ENCODE measurements at regions not wholly inside any gene's neighbourhood (a gene's known extent, or its start where the extent isn't known, plus 50 kb on each side); places are given as distances from the start of the nearest gene placed in this dataset.
A peak's percentile ranks its signal among the peaks of the same experiment; 100 is the strongest.

GRCh38 chr1:110786802-110787327 lies 86.1 kb upstream of the CD53 start:
- TF ChIP-seq, protein P1, sequence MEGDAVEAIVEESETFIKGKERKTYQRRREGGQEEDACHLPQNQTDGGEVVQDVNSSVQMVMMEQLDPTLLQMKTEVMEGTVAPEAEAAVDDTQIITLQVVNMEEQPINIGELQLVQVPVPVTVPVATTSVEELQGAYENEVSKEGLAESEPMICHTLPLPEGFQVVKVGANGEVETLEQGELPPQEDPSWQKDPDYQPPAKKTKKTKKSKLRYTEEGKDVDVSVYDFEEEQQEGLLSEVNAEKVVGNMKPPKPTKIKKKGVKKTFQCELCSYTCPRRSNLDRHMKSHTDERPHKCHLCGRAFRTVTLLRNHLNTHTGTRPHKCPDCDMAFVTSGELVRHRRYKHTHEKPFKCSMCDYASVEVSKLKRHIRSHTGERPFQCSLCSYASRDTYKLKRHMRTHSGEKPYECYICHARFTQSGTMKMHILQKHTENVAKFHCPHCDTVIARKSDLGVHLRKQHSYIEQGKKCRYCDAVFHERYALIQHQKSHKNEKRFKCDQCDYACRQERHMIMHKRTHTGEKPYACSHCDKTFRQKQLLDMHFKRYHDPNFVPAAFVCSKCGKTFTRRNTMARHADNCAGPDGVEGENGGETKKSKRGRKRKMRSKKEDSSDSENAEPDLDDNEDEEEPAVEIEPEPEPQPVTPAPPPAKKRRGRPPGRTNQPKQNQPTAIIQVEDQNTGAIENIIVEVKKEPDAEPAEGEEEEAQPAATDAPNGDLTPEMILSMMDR (IDR thresholded peaks at IDR 0.05; ENCODE audit: insufficient read depth, low read depth, low read length, missing control alignments): no peak
- no peak for DNase-seq (ENCODE audit: low read depth)
- no peak overlapping the region for H3K4me3 ChIP-seq (ENCODE audit: low read length)

DNA sequence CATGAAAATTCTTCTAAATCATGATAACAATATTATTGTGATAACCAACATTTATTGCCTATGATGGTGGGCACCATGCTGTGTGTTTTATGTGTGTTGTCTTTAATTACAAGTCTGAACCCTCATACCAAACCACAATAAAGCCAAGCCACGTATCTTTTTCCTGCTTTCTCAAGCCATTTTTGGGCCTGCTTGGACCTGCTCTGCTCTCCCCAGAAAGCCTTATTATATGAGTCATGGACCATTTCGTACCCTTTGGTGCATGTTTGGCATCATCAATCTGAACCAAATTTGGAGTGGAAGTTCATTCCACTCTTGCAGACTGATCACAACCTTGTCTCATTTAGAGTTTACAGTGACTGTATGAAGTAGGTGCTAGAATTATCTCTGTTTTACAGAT lies 87.3 kb upstream of the CD53 start:
- TF ChIP-seq, protein P1 (IDR thresholded peaks at IDR 0.05; ENCODE audit: insufficient read depth, low read depth, low read length, missing control alignments): no peak
- no peak overlapping the region for H3K4me3 ChIP-seq (ENCODE audit: low read length)
- DNase-seq (ENCODE audit: low read depth): peak; percentile 75

GRCh38 chr1:110785055-110785454 lies 87.9 kb upstream of the CD53 start:
- TF ChIP-seq, protein P1 (IDR thresholded peaks at IDR 0.05; ENCODE audit: insufficient read depth, low read depth, low read length, missing control alignments): no peak
- no peak for DNase-seq (ENCODE audit: low read depth)
- no peak overlapping the region for H3K4me3 ChIP-seq (ENCODE audit: low read length)

DNA sequence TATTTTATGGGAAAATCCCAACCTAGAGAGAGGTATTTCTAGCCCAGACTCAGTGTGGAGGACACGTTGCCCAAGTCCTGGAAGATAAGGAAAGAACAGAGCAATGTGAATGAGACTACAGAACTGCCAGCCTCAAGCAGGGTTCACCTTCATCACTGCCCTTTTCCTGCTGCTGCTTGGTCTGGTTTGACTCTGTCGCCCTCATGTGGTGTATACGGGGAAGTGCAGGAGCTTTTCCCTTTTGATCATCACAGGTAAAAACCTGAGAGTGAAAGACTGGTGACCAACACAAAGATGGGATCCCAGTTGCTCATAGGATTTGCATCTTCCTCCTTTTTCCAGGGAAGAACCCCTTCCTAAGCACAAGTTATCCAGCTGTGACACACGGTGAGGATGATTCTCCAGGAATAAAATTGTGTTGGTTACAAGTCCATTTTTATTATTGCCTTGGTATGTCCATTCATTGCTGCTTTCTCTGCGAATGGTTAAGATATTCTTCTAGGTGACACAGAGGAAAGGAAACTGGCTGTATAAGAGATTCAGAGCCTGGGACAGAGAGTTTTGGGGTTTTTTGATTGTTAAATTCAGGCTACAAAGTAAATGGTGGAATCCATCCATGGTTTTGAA lies 89.5 kb upstream of the CD53 start:
- DNase-seq (ENCODE audit: low read depth): peak; percentile 73
- TF ChIP-seq, protein P1 (IDR thresholded peaks at IDR 0.05; ENCODE audit: insufficient read depth, low read depth, low read length, missing control alignments): peak; percentile 100

GRCh38 chr1:110781525-110781924 lies 91.4 kb upstream of the CD53 start:
- no peak overlapping the region for H3K4me3 ChIP-seq (ENCODE audit: low read length)
- TF ChIP-seq, protein P1 (IDR thresholded peaks at IDR 0.05; ENCODE audit: insufficient read depth, low read depth, low read length, missing control alignments): no peak
- DNase-seq (ENCODE audit: low read depth): no peak

More for the DNA sequence above, 89.5 kb upstream of the CD53 start:
- H3K4me3 ChIP-seq (ENCODE audit: low read length): no peak overlapping the region

GRCh38 chr1:110780600-110781484 lies 92.1 kb upstream of the CD53 start:
- H3K4me3 ChIP-seq (ENCODE audit: low read length): no peak overlapping the region
- peak; percentile 79 for DNase-seq (ENCODE audit: low read depth)

More at GRCh38 chr1:110780600-110781484, 92.1 kb upstream of the CD53 start:
- TF ChIP-seq, protein P1 (IDR thresholded peaks at IDR 0.05; ENCODE audit: insufficient read depth, low read depth, low read length, missing control alignments): peak; percentile 79

All from epithelial cell of esophagus (primary cell).